Omental fat pad (tissue), 3 donors: ENCODE measurements at regions not wholly inside any gene's neighbourhood (a gene's known extent, or its start where the extent isn't known, plus 50 kb on each side); places are given as distances from the start of the nearest gene placed in this dataset.

Experiments used
- ATAC-seq: fragments of 150-250 bp; one replicate; pipeline ENCODE4 v1.9.1; 2016; ENCODE audit warnings: mild to moderate bottlenecking, moderate library complexity; ENCODE audit not compliant: low FRiP score
- DNase-seq: peaks from one replicate; pipeline ENCODE4 v3.0.0-alpha.2; 2019; ENCODE audit warnings: low spot score
- TF ChIP-seq, protein P1 (sequence below), 3 donors: fragments of 450-650 bp; IDR thresholded peaks; one replicate each; pipeline ENCODE4 v1.5.1; 2016 to 2017; ENCODE audit warnings: antibody characterized with exemption in 3 of 3, mild to moderate bottlenecking in 3 of 3, moderate library complexity in 2 of 3

DNA sequence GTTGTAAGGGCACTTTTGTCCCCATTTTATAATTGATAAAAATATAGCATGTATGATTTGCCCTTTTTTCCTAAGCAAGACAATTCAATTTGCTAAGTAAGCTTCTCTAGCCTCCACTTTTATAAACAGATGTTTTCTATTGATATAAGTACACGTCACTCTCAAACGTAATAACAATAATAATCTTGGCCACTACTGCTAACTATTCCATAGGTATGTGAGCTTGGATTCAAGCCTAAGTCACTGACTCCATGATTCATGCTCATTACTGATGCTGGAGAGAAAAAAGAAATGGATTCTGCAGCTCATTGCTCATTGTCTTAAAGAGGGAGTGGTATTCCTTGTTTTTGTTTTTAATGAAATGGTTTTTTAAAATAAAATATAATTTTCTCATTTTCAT lies 661.0 kb downstream of the GALC start:
- TF ChIP-seq, protein P1, sequence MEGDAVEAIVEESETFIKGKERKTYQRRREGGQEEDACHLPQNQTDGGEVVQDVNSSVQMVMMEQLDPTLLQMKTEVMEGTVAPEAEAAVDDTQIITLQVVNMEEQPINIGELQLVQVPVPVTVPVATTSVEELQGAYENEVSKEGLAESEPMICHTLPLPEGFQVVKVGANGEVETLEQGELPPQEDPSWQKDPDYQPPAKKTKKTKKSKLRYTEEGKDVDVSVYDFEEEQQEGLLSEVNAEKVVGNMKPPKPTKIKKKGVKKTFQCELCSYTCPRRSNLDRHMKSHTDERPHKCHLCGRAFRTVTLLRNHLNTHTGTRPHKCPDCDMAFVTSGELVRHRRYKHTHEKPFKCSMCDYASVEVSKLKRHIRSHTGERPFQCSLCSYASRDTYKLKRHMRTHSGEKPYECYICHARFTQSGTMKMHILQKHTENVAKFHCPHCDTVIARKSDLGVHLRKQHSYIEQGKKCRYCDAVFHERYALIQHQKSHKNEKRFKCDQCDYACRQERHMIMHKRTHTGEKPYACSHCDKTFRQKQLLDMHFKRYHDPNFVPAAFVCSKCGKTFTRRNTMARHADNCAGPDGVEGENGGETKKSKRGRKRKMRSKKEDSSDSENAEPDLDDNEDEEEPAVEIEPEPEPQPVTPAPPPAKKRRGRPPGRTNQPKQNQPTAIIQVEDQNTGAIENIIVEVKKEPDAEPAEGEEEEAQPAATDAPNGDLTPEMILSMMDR (IDR thresholded peaks at IDR 0.05), result no peak
- no peak for ATAC-seq
- DNase-seq, result no peak

DNA sequence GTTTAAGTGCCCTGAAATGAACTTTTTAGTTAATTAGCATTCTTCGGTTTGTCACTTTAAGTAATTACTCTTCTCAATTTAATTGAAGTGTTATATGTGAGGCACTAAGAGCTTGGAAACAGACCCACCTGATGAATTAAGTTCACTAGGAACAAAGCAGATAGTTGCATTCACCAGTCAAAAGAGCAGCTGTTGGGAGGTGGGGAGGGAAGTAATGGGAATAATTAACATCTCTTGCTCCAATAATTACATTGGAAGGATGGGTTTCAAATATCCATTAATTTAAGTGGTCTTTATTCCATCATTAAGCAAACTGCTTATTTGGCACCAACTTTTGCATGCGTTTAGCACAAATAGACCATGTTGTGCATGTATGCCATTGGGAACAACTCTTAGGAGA lies 667.2 kb downstream of the GALC start:
- DNase-seq (no peak), ATAC-seq (no peak)
- TF ChIP-seq, protein P1 (IDR thresholded peaks at IDR 0.05), result no peak

DNA sequence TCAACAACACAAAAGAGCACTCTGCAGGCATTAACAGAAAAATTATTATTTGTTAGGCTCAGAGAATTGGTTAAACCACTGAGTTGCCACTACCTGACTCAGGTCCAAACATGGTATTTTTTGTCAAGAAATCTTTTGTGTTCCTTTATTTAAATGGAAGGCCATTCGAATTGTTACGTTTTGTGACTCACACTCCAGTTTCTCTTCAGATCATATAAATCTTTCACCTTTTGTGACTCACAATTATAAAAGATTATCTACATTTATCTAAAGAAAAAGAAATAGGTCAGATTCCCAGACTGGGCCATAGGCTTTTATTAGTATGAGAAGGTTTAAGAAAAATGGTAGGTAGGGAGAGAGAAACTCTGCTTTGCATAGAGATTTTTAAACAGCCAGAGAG lies 669.8 kb downstream of the GALC start:
- no peak for ATAC-seq
- DNase-seq, result no peak
- TF ChIP-seq, protein P1 (IDR thresholded peaks at IDR 0.05), result no peak

DNA sequence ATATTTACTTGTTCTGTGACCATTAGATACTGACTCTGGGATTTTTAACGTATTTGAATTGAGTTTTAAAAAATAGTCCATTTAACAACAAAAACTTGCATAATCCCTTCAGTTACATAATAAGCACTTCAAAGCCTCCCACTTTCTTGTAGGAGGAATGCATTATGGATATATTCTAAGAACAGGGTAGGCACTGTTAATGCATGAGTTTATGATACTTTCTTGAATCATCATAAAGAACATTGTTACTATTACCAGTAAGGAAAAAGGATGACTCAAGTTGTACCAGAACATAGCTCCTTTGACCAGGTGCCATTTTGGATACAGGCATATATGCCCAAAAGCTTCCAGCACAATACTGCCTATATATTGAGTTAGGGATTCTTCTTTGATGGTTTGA lies 671.4 kb downstream of the GALC start:
- no peak for DNase-seq
- ATAC-seq, result no peak
- TF ChIP-seq, protein P1 (IDR thresholded peaks at IDR 0.05), result no peak

DNA sequence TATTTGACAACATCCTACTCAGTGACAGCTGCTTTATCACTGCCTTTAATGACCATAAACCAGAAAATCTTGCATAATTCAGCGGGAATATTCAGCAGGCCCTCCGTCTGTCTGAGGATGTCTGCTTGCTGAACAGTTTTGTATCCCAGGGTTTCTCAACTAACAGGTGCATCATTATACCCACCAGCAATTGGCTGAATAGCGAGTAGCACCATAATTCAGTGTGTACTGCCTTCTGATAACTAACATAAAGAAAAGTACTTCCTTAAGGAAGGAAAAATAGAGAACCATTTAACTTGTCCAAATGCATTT lies 680.1 kb downstream of the GALC start:
- DNase-seq (no peak), ATAC-seq (no peak)
- TF ChIP-seq, protein P1 (IDR thresholded peaks at IDR 0.05), result no peak

DNA sequence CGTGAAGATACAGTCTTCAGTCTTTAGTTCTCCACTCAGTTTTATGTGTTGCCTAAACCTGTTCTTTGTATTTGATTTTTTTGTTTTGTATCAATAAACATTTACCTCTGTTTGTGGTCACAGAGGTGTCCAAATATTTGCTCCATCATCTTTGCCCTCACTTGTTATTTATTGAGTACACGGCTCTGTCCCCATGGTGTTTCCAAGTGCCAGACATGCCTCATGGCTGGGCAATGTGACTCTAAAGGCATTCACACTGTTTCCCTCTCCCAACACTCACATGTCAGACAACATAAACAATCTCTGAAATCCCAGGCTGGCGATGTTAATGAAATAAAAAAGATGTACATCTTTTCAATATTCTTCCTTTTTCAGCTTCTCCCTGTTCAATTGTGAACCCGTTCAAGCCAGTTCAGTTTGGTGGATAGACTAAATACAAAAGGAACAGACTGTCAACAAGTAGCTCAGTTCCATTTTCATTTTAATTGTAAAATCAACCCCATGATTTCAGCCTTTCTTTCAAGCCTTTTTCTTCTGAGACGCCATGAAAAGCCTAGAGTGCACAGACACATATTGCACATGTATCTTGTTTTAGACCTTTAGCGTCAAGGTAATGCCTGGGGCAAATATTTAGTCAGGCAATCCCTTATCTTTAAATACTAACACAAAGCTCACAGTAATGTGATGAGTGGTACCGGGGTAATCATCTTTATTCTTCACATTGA lies 680.7 kb downstream of the GALC start:
- no peak for ATAC-seq
- TF ChIP-seq, protein P1 (IDR thresholded peaks at IDR 0.05), result no peak
- no peak for DNase-seq

DNA sequence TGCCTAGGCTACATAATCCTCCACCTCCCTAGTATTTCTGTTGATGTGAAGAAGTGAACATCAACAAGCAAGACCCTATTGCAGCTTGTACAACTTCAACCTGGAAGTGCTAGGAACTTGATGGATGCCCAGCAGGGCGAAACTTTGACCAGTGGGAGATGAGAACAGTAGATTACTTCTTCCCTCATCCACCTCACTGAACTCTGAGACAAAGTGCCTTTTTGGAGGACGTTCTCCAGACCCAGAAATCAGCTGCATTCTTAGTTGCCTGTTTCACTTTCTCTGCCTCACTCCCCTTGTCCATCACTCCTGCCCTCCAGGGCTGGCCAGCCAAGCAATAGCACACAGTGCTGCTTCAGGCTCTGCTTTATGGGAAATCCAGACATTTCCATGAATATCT lies 683.4 kb downstream of the GALC start:
- DNase-seq (no peak), ATAC-seq (no peak)
- TF ChIP-seq, protein P1 (IDR thresholded peaks at IDR 0.05), result no peak
